ENCODE measurements at regions not wholly inside any gene's neighbourhood (a gene's known extent, or its start where the extent isn't known, plus 50 kb on each side); places are given as distances from the start of the nearest gene placed in this dataset.

DNA sequence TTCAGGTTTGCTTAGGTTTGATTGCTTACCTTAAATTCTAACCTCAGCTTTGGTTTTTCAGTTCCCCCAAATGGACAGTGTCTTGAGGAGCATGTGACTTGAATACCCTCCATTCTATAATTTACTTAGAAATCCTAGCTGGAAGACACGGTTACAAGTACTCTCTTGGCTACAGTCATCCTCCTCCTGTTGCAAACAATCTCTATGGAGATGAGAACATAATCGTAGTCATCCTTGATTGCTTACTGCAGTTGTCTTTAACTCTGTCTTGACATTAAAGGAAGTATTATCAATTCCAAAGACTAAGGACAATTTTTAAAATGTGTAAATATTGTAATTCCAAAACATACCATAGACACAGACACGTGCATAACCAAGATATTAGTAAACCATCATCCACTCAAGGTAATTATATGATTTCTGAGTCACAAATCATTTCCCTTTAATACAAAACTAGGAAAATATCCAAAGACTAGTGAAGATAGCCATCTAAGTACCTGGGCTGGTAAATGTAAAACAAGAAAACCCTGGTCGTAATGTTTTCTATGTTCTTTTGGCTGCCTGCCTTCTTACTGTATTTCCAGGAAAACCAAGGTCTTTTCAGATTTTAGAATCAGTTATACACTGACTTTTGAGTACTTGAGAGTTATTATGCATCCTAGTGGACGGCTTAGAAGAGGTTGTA lies 149.9 kb downstream of the CHRM3 start:
- TF ChIP-seq POLR2A (IDR thresholded peaks at IDR 0.05) (no peak), POLR2AphosphoS5 (IDR thresholded peaks at IDR 0.05) (no peak)
- TF ChIP-seq, protein P1, sequence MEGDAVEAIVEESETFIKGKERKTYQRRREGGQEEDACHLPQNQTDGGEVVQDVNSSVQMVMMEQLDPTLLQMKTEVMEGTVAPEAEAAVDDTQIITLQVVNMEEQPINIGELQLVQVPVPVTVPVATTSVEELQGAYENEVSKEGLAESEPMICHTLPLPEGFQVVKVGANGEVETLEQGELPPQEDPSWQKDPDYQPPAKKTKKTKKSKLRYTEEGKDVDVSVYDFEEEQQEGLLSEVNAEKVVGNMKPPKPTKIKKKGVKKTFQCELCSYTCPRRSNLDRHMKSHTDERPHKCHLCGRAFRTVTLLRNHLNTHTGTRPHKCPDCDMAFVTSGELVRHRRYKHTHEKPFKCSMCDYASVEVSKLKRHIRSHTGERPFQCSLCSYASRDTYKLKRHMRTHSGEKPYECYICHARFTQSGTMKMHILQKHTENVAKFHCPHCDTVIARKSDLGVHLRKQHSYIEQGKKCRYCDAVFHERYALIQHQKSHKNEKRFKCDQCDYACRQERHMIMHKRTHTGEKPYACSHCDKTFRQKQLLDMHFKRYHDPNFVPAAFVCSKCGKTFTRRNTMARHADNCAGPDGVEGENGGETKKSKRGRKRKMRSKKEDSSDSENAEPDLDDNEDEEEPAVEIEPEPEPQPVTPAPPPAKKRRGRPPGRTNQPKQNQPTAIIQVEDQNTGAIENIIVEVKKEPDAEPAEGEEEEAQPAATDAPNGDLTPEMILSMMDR (IDR thresholded peaks at IDR 0.05) = no peak

All from breast epithelium (tissue), 3 donors.